ENCODE measurements at regions not wholly inside any gene's neighbourhood (a gene's known extent, or its start where the extent isn't known, plus 50 kb on each side); places are given as distances from the start of the nearest gene placed in this dataset.

- CTCF ChIA-PET (ENCODE audit: low intra/inter-chr PET ratio), result no interaction called here
- no peak for DNase-seq (ENCODE audit: extremely low read depth in 1 of 4, low spot score in 3 of 4)
- Histone ChIP-seq H3K79me2 (ENCODE audit: control insufficient read depth, insufficient read depth, low read length) (no peaks in the 10 kb centered on the region), H3K27me3 (ENCODE audit: control insufficient read depth in 2 of 2, insufficient read depth in 2 of 2, low read length in 2 of 2) (no peaks in the 10 kb centered on the region), H2AFZ (ENCODE audit: low read depth, low read length) (no peak overlapping the region; the same call in 1 of the 2 replicates), H3K9me3 (replicated peaks; ENCODE audit: control insufficient read depth, insufficient read depth, low read depth, low read length) (no peaks in the 10 kb centered on the region; the same call in 1 of the 2 replicates), H3K9ac (ENCODE audit: insufficient read depth in 1 of 2, low read depth in 2 of 2, low read length in 2 of 2) (no peak overlapping the region), H3K4me1 (replicated peaks in 1 of 2; ENCODE audit: control insufficient read depth in 2 of 2, insufficient read depth in 2 of 2, low read length in 2 of 2) (peaks cover 0 to 7% of the 10 kb centered on the region in 2 experiments; a peak in 2 of 5 replicates), H3K4me3 (no peak overlapping the region), H3K4me2 (ENCODE audit: insufficient read depth, low read length) (no peak overlapping the region), H3K9me1 (ENCODE audit: control insufficient read depth, insufficient read depth, low read length) (no peaks in the 10 kb centered on the region), H3K36me3 (ENCODE audit: control insufficient read depth, insufficient read depth, low read length) (no peaks in the 10 kb centered on the region), H4K20me1 (replicated peaks; ENCODE audit: control insufficient read depth, insufficient read depth, low read length) (no peaks in the 10 kb centered on the region), H3K27ac (ENCODE audit: extremely low read depth, low read depth, low read length) (no peak overlapping the region)
- POLR2A ChIA-PET, result interaction anchor here (0.7 to 0.8 kb wide), 3 partner anchors 22 to 763 kb away, joined by 3 read pairs; no protein-coding TSS in a partner anchor
- no peak for ATAC-seq
- BruUV-seq (replicated peaks), result no TSS peak
- FAIRE-seq, result no peak
- in situ Hi-C loops (cut with MboI), result loop anchor here (5.0 to 10.0 kb wide), 3 partner anchors 75 to 228 kb away; partner anchors contain the start of gene TNFAIP3
- intact Hi-C loops (cut with micrococcal nuclease), result no loop called here
- TF ChIP-seq SFPQ (IDR thresholded peaks at IDR 0.05; ENCODE audit: low read depth, low read length) (no peak), PHB (CRISPR knock-in tag; IDR thresholded peaks at IDR 0.05) (no peak), JUND (IDR thresholded peaks at IDR 0.05; ENCODE audit: borderline replicate concordance, low read depth, low read length) (0 out of 2 replicates have a peak, but pooled peaks have one; percentile 5), JUND (tag; IDR thresholded peaks at IDR 0.05; ENCODE audit: borderline replicate concordance, low read depth, low read length) (0 out of 3 replicates have a peak, but pooled peaks have one; percentile 26), PHF8 (IDR thresholded peaks at IDR 0.05; ENCODE audit: borderline replicate concordance, low read length) (no peak), MCM5 (IDR thresholded peaks at IDR 0.05; ENCODE audit: low read depth) (no peak), ZNF561 (CRISPR knock-in tag; conservative IDR thresholded peaks at IDR 0.05) (no peak), FOXK1 (CRISPR knock-in tag; IDR thresholded peaks at IDR 0.05; ENCODE audit: borderline replicate concordance) (no peak), SPI1 (IDR thresholded peaks at IDR 0.05; ENCODE audit: borderline replicate concordance, low read depth, low read length) (no peak)
- TF ChIP-seq, protein P1, sequence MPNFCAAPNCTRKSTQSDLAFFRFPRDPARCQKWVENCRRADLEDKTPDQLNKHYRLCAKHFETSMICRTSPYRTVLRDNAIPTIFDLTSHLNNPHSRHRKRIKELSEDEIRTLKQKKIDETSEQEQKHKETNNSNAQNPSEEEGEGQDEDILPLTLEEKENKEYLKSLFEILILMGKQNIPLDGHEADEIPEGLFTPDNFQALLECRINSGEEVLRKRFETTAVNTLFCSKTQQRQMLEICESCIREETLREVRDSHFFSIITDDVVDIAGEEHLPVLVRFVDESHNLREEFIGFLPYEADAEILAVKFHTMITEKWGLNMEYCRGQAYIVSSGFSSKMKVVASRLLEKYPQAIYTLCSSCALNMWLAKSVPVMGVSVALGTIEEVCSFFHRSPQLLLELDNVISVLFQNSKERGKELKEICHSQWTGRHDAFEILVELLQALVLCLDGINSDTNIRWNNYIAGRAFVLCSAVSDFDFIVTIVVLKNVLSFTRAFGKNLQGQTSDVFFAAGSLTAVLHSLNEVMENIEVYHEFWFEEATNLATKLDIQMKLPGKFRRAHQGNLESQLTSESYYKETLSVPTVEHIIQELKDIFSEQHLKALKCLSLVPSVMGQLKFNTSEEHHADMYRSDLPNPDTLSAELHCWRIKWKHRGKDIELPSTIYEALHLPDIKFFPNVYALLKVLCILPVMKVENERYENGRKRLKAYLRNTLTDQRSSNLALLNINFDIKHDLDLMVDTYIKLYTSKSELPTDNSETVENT (CRISPR knock-in tag; IDR thresholded peaks at IDR 0.05), result no peak
Observed at GRCh38 chr6:137942736-137943135, 75.7 kb downstream of the TNFAIP3 start.

Data from K562 (cell line).